GM19025 (cell line): ENCODE measurements at regions not wholly inside any gene's neighbourhood (a gene's known extent, or its start where the extent isn't known, plus 50 kb on each side); places are given as distances from the start of the nearest gene placed in this dataset.

Experiments
- ATAC-seq: cut with Tn5 transposase; IDR thresholded peaks from one replicate; pipeline ENCODE4 v1.9.1; 2021; ENCODE audit warnings: mild to moderate bottlenecking, low read depth, moderate library complexity; ENCODE audit not compliant: unreplicated experiment

DNA sequence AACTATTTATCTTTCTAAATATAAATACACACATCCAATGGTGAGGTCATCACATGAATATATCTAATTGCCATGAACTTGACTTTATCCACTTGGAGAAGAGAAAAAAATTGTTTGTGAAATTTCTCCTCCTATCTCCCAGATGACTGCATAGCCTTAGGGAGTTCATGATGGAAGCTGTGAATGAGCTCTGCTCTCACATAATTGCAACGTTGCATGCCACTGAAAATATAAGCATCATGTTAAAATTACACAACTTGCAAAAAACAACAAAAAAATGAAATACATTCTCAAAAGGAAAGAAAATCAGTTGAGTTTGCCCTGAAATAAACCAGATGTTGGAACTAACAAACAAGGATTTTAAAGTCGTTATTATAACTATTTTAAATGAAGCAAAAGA, 50.6 kb upstream of the OSR1 start:
- no peak for ATAC-seq

DNA sequence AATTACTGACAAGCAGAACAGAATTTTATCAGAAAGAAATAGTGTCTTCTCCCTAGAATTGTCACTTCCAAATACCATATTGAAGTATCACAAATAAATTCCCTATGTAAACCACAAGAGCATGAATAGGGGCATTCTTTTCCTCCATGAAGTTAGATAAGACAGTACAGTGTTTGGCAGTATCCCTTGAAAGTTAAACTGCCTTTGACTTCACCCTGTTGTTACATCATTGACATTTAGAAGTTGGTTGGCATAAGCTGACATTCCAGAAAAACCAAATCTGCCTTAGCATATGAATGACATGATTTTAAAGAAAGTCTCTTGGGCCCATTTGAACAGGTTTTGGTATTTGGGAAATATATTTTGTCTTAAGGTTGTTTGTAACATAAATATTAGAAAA, 50.2 kb upstream of the OSR1 start:
- ATAC-seq = no peak
